ENCODE measurements at regions not wholly inside any gene's neighbourhood (a gene's known extent, or its start where the extent isn't known, plus 50 kb on each side); places are given as distances from the start of the nearest gene placed in this dataset.
A peak's percentile ranks its signal among the peaks of the same experiment; 100 is the strongest.
"Not testable (repeated sequence)": the region's sequence is repeated elsewhere in the genome, so short reads cannot be mapped to it uniquely, and the experiment has no call there.

DNA sequence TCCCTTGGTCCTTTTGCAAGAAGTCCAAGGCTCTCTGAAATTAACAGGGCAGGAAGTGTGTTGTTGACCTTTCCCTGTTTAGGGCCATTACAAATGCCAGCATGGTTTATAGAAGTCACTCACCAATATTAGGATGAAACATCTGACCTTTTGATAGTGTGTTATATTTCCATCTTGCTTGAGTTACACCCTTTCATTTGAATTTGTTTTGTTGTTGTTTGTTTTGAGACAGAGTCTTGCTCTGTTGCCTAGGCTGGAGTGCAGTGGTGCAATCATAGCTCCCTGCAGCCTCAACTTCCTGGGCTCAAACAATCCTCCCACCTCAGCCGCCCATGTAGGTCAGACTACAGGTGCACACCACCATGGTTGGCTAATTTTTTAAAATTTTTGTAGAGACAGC lies 241.1 kb upstream of the USP9Y start:
- no peak for DNase-seq

DNA sequence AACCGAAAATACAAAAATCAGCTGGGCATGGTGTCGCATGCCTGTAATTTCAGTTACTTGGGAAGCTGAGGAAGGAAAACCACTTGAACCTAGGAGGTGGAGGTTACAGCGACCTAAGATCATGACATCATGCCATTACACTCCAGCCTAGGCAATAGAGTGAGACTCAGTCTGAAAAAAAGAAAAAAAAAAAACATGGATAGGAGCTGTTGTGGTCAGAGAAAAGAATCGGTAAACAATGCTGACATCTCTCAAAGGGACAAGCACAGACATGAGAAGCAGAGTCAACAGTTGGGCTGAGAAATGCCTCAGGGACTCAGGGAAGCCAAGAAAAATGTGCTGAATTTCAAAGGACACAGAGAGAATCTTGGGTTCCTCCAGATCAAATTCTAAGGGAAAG lies 236.9 kb upstream of the USP9Y start:
- no peak for DNase-seq

DNA sequence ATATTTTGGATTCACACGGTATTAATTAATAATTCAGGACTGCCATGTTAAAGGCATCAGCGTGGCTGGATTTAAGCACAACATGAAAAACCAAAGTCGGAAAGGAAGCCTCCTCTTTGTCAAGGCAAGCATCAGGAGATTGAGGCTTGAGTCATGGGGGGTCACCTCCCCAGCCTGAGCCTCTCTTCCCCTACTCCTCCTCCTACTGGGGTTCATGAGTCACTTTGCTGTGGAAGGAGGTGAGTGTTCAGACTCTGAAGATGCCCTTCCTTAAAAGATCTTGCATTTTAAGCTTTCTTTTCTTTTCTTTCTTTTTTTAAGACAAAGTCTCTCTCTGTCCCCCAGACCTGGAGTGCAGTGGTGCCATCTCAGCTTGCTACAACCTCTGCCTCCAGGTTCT lies 235.3 kb upstream of the USP9Y start:
- no peak for DNase-seq

DNA sequence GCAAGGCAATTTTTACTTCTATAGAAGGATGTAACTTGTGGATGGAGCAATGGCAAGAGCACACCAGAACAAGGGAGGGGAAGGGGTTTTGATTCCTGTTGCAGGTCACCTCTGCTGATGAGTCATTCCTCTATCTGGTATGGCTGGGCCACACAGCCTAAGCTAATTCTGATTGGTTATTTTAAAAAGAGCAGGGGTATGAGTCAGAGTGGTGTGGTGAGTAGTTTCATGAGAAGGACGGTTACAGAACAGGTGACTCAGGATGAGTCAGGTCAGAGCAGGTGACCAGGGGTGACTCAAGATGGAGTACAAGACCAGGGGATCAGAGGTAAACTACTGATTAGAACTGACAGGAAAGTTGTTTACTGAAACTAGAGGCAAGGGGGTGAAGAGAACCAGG lies 231.9 kb upstream of the USP9Y start:
- DNase-seq: no peak

DNA sequence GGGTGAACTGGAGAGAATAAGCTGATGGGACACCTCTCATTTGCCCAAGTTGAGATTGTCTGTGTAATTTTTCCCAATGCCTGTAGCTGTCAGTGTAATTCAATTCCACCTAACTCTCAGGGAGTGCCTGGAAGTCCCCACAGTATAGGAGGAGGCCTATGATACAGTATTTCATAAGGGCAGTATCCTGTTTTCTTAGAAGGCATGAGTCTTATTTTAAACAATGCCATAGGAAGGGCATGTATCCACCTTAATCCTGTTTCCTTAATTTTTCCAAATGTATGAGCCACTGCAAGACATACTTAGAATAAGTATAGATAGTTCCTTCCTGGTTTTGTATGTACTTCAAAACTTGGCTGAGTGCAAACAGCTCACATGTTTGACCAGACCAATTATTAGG lies 226.6 kb upstream of the USP9Y start:
- no peak for DNase-seq

DNA sequence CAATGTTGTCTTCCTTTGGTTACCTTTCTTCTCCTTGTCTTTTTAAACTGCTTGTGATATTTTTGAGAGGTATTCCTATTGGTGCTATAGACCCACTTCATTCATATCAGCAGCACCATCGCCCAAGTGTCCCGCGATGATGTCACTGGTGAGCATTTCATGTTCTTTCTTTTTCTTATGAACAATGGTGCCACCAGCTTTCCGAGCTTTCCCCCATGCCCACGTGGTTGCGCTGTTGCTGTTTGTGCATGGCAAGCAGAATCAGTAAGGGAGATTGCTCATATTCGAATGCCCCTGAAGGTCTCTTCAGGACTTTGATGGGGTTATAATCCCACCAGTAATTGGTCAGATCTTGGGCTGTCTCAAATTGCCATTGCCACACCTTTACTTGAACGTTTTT lies 221.6 kb upstream of the USP9Y start:
- DNase-seq: peak; percentile 54

DNA sequence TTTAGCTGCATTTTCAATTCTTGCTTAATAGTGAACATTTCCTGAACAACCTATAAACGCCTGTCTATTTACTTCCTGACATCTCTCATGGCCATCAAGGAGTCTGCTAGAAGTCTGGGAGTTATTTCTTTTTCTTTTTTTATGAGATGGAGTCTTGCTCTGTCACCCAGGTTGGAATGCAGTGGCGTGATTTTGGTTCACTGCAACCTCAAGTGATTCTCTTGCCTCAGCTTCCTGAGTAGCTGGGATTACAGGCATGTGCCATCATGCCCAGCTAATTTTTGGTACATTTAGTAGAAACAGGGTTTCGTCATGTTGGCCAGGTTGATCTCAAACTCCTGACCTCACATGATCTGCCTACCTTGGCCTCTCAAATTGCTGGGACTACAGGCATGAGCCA lies 217.6 kb upstream of the USP9Y start:
- no peak for DNase-seq

DNA sequence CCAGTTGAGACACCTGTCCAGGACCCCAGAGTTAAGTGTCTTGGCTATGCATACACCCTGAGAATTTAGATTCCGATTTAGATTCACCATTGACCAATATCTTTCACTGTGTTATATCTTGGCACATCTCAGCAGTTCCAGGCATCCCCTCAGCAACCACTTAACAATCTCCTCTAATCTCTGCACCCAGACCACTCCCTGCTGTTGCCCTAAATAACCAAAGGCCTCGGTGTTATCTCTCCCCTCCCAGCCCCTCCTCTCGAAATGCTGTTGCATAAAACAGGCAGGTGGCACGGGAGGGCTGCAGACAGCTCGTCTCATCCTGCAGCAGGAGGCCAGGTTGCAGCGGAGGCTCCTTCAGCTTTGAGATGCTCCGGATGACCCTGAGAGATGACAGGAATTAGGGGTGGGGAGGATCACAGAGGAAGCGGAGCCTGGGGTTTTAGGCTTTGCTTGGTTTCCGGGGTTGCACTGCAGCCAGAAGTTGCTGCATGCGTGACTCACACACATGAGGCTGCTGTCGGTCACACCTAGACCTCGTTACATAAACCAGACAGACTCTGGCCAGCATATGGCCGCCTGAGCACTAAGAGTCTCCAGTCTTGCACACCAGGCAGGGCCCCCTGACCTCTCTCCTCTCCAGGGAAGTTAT lies 210.3 kb upstream of the USP9Y start:
- no peak for DNase-seq

DNA sequence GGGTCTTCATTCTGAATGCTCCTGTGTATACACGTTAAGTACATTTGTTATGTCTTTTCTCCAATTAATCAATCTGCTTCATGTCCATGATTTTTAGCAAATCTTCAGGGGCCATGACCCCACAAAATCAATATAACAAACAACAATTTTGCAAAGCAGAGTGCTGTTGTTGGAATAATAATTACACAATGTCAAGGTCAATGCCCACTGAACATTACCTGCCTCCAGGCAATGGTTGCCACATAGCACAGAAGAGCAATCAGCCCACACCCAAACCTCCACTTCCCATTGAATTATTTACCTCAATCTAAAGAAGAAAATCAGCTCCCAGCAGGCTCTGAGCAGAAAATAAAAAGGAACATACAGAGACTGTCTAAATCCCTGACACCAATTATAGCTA lies 208.8 kb upstream of the USP9Y start:
- no peak for DNase-seq

DNA sequence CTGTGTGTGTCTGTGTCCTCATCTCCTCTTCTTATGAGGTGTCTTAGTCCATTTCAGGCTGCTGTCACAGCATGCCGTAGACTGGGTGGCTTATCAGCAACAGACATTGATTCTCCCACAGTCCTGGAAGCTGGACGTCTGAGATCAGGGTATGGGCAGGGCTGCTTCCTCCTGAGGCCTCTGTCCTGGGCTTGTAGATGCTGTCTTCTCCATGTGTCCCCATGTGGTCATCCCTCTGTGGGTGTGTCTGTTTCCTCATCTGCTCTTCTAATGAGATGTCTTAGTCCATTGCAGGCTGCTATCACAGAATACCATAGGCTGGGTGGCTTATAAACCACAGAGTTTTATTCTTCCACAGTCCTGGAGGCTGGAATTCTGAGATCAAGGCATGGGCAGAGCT lies 205.0 kb upstream of the USP9Y start:
- DNase-seq: no peak

DNA sequence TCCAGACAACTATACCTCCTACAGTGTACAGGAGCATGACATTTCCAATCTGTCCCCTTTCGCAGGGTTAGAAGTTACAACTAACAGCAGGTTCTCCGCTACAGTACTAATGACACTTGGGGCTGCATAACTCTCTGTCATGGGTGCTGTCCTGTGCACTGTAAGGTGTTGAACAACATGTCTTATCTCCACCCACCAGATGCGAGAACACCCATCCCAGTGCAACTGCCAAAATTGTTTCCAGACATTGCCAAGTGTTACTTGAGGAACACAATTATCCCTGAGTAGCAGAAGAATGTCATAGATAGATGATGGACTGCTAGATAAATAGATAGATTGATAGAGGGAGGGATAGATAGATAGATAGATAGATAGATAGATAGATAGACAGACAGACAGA lies 200.9 kb upstream of the USP9Y start:
- DNase-seq: no peak

DNA sequence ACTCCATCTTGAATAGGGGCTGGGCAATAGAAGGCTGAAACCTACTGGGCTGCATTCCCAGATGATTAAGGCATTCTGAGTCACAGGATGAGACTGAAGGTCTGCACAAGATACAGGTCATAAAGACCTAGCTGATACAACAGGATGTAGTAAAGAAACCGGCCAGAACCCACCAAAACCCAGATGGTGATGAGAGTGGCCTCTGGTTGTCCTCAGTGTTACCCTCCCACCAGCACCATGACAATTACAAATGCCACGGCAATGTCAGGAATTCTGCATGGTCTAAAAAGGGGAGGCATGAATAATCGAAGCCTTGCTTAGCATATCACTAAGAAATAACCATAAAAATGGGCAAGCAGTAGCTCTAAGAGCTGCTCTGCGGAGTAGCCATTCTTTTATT lies 197.0 kb upstream of the USP9Y start:
- not testable (repeated sequence) for DNase-seq

DNA sequence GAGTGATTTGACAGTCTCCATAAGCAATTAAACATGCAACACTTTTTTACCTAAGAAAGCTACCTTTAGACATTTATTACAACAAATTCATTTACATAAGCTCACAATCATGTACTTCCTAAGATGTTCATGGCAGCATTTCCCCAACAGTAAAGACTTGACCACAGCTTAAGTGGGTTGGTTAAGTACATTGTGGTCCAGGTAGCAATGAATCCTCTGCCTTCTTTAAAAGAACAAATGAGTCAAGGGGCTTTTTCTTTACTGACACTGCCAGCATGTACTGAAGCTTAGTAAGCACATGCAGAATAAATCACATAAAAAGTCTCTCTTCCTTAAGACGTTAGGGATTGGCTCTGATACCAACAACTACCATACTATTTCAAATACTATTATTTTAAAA lies 183.7 kb upstream of the USP9Y start:
- DNase-seq: no peak

DNA sequence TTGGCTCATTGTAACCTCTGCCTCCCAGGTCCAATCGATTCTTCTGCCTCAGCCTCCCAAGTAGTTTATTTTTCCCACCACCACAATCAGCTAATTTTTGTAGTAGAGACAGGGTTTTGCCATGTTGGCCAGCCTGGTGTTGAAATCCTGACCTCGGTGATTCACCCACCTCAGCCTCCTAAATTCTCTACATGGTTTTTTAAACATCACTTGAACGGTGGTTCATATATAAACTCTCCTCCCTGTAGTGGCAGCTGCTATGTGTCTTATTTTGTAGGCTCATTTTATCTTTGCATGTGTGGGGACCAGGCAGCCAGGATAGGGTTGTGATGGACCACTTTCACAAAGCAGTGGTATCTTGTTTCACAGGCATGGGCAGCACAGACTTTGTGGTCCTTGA lies 175.8 kb upstream of the USP9Y start:
- no peak for DNase-seq

DNA sequence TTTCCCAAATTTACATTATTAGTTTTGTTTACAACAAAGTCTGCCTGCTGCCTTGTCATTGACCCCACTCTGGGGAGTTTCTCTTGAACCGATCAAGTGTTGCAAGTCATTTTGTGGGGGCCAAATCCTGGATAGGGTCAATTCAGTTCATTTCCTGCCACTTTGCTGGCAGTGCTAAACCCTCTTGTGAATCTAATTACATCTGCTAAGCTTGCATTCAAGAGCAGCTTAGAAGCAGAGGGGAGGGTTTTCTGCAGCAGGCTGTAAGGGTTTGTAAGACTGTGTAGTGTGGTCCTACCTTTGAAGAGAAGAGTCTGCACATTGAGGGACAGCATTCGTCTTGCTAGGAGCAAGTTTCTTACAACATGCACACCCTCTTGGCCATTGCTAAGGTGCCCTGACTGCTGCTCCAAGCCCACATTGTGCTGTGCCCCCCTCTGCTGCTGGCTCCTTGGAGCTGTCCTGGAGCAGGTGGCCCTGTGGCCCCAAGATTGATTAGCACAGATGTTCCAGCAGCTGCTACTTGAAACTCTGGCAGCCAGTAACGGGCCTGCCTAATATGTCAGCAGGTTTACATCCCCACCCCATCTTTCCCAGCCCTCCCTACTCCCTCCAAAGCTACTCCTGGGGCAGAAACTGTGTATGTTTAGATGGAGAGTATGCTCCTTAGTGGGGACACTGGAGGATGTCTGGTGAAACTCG lies 174.5 kb upstream of the USP9Y start:
- peak; percentile 77 for DNase-seq

DNA sequence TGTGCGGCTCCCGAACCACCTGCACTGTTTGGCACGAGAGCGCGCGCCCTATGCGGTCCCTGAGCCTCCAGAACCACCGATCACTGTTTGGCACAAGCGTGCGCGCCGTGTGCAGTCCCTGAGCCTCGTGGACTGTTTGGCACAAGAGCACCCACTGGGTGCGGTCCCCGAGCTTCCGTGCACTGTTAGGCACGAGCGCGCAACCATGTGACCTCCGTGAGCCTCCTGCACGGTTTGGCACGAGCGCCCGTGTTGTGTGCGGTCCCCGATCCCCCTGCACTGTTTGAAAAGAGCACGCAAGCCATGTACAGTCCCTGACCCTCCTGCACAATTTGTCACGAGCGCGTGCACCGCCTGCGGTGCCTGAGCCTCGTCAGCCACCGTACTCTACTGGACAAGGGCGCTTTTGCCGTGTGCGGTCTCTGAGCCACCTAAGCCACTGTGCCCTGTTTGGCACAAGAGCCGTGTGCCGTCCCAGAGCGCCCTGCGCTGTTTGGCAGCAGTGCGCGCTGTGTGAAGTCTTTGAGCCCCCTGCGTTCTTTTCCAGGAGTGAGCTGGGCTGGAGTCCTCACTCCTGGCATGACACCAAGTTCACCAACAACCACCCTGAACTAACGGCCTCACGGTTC lies 163.7 kb upstream of the USP9Y start:
- peak; percentile 67 for DNase-seq

DNA sequence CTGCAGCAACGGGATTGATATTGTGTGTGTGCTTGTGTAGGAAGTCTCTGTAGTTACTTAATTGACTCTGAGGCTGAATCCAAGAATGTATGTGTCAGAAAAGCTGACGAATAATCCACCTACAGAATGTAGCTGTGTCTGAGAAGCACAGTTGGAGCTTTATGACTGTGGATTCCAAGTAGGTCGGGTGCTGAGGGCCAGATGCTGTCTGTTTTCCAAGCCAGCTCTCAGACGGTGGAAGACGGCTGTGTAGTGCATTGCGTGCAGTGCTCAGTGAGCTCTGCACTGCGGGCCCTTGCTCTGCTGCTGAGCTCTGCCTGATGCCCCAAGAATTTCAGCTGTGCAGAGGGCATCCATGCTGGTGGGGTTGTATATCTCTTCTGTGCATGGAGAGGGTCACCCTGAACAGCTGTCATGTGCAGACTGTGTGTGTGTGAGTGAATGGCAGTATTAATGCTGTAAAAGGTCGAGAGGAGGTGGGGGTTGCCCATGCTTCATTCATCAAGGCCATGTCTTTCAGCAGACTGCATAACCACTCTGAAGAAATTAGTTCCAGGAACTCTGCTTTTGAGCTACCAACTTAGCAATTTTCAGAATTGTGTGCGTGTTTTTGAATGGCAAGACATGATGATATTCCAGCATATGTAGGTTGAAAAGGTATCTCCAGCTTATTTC lies 154.1 kb upstream of the USP9Y start:
- no peak for DNase-seq

DNA sequence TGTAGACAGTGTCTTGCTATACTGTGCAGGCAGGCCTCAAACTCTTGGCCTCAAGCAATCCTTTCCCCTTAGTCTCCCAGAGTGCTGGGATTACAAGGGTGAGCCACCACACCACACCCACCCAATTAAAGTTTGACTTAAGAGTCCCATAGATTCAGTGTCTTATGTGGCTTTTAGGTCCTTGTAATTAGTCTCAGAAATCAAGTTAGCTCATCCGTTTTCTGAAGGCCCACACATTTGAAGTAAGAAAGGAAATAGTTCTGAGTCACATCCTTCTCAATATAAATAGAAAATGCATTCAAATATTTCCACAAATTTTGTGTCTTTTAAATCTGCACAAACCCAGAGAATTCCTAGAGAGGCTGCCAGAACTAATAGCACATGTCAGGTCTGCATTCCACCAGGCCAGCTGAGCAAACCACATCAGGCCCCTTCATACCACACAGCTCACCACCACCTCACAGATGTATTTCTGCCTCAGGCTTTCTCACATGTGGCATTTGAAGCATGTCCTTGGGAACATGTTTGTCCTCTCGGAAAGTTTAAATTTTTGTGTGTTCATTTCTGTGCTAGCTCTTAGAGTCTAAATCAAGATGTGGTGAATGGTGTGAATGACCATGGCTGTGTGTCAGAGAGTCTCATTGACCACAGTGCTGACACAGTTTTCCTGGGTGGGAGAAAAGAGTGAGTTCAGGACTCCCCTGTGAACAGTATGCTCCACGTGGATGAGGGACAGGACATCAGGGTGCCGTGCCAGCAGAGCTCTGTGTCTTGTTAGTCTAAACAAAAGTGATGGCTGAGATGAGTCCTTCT lies 148.4 kb upstream of the USP9Y start:
- DNase-seq: no peak

DNA sequence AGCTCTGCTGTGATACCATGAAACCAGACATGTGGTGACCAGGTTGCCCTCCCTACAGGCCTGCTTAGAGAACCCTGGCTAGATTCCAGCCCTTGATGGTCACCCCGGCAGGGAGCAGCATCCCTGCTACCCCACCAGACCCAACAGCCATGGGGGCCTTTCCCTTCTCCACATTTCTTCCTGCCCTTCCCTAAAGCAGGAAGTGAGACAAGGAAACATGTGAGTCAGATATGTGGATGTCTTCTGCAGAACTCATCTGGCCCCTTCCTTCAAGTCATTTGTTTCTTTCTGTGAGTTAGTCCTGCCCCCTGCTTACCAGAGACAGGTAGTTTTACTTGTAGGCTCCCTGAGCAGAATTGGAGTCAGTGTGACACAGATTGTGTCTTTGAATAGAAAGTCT lies 147.1 kb upstream of the USP9Y start:
- peak; percentile 17 for DNase-seq

DNA sequence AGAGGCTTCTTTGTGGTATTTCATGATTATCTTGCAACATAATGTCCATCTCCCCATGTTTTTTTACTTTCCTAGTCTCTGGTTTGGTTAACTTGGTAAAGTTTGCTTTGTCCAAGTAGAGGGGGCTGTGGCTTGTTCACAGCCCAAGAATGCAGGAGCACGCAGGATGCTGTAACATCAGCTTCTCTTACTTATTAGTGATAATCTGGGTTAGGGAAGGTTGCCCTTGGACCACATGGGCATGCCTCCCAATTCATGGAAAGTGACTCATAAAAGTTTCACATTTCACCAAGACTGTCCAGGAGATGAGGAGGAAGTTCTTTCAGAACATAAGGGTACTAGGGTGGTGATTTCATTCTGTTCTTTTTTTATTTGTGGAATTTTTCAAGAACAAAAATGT lies 146.0 kb upstream of the USP9Y start:
- DNase-seq: no peak

DNA sequence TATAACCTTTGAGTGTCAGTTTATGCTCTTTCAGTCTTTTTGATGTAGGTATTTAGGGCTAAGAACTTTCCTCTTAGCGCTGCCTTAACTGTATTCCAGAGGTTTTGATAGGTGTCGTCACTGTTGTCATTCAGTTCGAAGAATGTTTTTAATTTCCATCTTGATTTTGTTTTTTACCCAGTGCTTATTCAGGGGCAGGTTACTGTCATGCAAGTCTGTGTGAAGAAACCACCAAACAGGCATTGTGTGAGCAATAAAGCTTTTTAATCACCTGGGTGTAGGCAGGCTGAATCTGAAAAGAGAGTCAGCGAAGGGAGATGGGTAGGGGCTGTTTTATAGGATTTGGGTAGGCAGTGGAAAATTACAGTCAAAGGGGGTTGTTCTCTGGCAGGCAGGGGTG lies 142.0 kb upstream of the USP9Y start:
- DNase-seq: no peak

DNA sequence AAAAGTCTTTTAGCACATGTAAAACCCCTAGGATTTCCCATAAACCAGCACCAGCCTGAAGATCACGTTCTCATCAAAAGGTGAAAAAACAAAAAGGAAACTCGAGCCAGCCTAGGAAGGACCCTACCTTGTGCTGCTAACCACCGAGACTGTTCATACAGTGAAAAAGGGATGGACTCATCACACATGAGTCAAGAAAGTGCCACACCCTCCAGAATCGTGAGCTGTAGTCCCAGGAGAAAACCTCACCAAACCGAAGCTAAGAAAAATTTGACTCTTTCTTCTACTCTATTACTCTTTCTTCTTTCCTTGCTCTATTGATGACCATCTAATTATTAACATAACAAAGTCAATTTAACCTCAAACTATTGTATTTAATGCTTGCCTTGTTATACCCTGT lies 124.8 kb upstream of the USP9Y start:
- no peak for DNase-seq

DNA sequence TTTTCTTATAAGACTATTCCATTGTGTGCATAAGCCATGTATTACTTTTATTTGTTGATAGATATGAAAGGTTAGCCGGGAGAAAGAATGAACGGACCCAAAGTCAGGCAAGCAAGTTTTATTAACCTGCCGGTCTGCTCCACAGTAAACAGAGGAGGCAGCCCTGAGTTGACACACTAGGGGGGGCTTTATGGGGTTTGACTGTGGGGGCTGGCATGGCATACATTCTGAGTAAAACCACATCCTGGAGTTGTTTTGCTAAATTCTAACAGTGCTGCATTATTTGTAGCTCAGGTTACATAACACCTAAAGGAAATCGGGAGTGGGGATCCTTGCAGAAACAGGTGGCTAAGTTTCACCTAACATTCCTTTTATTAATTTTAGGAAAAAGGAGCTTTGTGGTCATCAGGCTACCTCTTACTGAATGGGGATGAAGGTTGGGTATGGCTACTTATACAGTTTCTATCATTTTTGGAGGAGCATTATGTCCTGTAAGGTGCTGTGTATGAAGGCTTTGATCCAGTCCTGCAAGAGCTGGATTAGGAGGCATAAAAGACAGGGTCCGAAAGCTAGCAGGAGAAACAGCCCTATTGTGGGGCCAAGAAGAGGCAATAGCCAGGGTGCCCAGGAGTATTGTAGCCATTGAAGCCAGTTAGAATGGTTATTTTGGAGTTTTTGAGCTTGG lies 107.4 kb upstream of the USP9Y start:
- DNase-seq: no peak

All from RPMI8226 (cell line).